GM19240 (cell line): ENCODE measurements at regions not wholly inside any gene's neighbourhood (a gene's known extent, or its start where the extent isn't known, plus 50 kb on each side); places are given as distances from the start of the nearest gene placed in this dataset.

Experiments used
- DNase-seq: peaks from one replicate; pipeline ENCODE4 v3.0.0; 2011; ENCODE audit warnings: low spot score; ENCODE audit not compliant: insufficient read length

- no peak for DNase-seq
Measured at GRCh38 chr16:7101054-7101453, 231.6 kb upstream of the RBFOX1 start.

- DNase-seq = no peak
Measured at GRCh38 chr16:7097518-7097917, 235.1 kb upstream of the RBFOX1 start.

GRCh38 chr16:7093511-7093910, 239.1 kb upstream of the RBFOX1 start:
- no peak for DNase-seq

GRCh38 chr16:7090628-7091115, 242.0 kb upstream of the RBFOX1 start:
- no peak for DNase-seq

GRCh38 chr16:7089751-7090150, 242.9 kb upstream of the RBFOX1 start:
- no peak for DNase-seq

GRCh38 chr16:7088711-7089110, 243.9 kb upstream of the RBFOX1 start:
- DNase-seq = no peak

GRCh38 chr16:7086822-7087616, 245.6 kb upstream of the RBFOX1 start:
- DNase-seq = no peak

GRCh38 chr16:7085776-7086175, 246.9 kb upstream of the RBFOX1 start:
- DNase-seq = no peak

GRCh38 chr16:7083096-7083495, 249.5 kb upstream of the RBFOX1 start:
- DNase-seq = no peak

- no peak for DNase-seq
Measured at GRCh38 chr16:7077636-7078035, 255.0 kb upstream of the RBFOX1 start.

- DNase-seq = no peak
Measured at GRCh38 chr16:7074715-7075114, 257.9 kb upstream of the RBFOX1 start.

- DNase-seq = no peak
Measured at GRCh38 chr16:7057458-7057857, 275.2 kb upstream of the RBFOX1 start.

GRCh38 chr16:7055443-7055842, 277.2 kb upstream of the RBFOX1 start:
- no peak for DNase-seq

GRCh38 chr16:7051591-7052349, 280.9 kb upstream of the RBFOX1 start:
- no peak for DNase-seq

- no peak for DNase-seq
Measured at GRCh38 chr16:7044331-7044730, 288.3 kb upstream of the RBFOX1 start.

GRCh38 chr16:7038475-7038874, 294.2 kb upstream of the RBFOX1 start:
- DNase-seq = no peak

GRCh38 chr16:7037495-7037894, 295.1 kb upstream of the RBFOX1 start:
- no peak for DNase-seq

GRCh38 chr16:7031031-7031430, 301.6 kb upstream of the RBFOX1 start:
- DNase-seq = no peak

- no peak for DNase-seq
Measured at GRCh38 chr16:7027401-7027800, 305.2 kb upstream of the RBFOX1 start.

GRCh38 chr16:7026639-7027038, 306.0 kb upstream of the RBFOX1 start:
- DNase-seq = no peak

- peak; percentile 3 for DNase-seq
Measured at GRCh38 chr16:7025616-7026190, 306.9 kb upstream of the RBFOX1 start.

- no peak for DNase-seq
Measured at GRCh38 chr16:7021653-7022275, 310.9 kb upstream of the RBFOX1 start.
